Posterior vena cava (tissue), 2 donors: ENCODE measurements at regions not wholly inside any gene's neighbourhood (a gene's known extent, or its start where the extent isn't known, plus 50 kb on each side); places are given as distances from the start of the nearest gene placed in this dataset.
"Not testable (repeated sequence)": the region's sequence is repeated elsewhere in the genome, so short reads cannot be mapped to it uniquely, and the experiment has no call there.

Source experiments
- DNase-seq: peaks from one replicate; pipeline ENCODE4 v3.0.0-alpha.2; 2020; ENCODE audit warnings: low spot score
- intact Hi-C, 2 donors: fragments of 100-400 bp; cut with DNase I; formaldehyde crosslinking; loops; one replicate each; pipeline versions ENCODE4 v1.14.1 to v1.14.2; 2022 to 2023
- donor health status: DM: yes; HTN: yes; CAD: no.
- donor health status: DM: yes; HTN: yes; CAD: no.

GRCh38 chr13:71033026-71033425 lies 834.0 kb downstream of the DACH1 start:
- intact Hi-C loops = no loop called here
- DNase-seq = no peak

DNA sequence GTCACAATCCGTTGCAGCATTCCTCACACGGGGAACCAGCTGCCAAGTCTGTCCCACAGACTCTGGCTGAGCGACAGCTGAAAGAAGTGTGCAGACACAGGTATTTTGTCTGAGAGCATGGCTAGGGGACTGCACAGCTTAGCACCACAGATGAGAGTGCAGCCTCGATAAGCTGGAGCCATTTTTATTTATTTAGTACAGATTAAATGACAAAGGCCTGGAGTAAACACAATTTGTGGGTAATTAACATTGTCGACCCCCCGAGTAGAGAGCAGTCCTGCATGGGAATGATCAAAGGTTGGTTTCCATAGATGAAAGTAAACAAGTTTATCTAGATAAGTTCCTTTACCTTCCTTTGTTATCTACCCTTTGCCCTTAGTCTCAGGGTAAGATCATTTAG lies 836.2 kb downstream of the DACH1 start:
- intact Hi-C loops = no loop called here
- no peak for DNase-seq

DNA sequence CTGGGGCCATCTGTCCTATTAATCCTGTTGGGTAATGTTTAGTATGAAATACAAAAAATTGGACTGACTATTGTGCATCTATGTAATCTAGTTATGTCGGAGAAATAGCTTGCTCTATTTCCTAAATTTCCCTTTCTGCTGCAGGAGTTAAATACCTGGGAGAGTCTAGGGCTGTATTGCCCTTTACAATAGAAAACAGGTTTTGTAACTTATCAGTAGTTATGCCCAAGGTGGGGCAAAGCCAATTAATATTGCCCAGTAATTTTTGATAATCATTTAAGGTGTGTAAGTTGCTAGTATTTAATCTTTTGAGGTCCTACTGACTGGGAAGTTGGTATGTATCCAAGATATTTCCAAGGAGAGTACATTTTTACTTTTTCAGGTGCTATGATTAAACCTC lies 838.1 kb downstream of the DACH1 start:
- intact Hi-C loops = no loop called here
- no peak for DNase-seq

DNA sequence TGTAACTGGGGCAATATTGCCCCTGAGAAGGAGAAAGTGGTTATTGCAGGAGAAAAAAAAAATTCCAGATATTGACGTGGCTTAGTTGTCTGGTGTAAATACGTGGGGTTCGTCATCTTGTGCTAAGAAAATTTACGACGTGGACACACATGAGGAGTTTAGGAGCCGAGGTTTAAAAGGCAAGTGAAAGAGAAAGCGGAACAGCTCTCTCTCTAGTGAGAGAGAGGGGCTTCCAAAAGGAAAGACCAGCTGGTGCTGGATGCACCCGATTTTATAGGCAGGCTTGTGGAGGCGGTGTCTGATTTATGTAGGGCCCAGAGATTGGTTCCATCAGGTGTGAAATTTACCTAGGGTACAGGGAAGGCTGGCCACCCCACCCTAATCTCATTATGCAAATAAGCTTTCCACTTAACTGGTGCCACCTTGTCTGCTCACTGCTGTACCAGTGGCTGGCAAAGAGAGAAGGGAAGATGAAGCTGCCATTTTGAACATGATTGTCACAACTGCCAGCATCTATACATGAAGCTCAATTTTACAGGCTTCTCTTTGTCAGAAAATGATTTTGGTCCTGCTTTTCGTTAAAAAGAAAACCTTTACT lies 845.1 kb downstream of the DACH1 start:
- DNase-seq = no peak
- intact Hi-C loops = no loop called here

DNA sequence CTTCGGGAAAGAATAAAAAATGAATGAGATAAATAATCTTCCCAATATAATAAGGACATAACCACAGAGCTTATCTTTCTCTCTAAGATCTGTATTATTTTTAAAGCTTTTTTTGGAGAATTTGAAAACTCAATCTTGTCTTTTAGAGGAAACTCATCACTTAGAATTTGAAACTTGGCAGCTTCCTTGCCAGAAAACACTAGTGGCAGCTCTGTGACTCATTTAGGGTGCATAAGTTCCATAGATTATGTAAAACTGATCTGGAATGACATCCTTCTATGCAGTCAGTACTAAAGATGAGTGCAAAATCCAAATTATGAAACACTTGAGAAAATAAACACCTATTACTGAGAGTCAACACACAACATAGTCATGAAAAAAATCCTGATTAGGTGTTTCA lies 848.0 kb downstream of the DACH1 start:
- intact Hi-C loops = no loop called here
- DNase-seq = no peak

DNA sequence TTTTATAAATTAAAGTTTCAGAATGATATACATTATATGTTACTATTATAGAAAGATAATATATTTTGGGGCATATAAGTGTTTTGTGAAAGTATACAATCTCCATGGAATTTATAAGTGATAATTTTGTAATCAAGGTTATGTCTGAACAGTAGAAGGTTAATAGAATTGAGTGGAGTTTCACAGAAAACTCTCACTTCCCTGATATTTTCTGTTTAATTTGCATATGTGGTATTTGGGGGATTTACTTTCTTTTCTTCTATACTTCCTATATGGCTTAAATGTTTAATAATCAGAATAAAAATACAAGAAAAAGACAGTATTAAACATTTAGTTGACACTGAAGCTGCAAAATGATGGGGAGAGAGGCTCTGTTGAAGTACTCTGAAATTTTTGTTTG lies 848.5 kb downstream of the DACH1 start:
- intact Hi-C loops = no loop called here
- no peak for DNase-seq

- no peak for DNase-seq
- intact Hi-C loops = no loop called here
These were observed 849.4 kb downstream of the DACH1 start for GRCh38 chr13:71017607-71018006.

DNA sequence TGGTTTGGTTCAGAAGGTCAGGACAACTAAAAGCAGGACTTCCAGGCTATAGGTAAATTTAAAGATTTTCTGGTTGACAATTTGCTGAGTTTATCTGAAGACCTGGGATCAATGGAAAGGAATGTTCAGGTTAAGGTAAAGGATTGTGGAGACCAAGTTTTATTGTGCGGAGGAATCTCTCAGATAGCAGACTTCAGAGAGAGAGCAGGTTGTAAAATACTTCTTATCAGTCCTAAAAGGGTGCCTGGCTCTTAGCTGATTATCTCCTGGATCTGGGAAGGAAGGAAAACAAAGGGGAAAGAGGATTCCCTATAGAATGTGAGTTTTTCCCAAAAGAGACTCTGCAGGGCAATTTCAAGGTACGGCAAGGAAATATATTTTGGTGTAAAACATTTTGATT lies 851.5 kb downstream of the DACH1 start:
- intact Hi-C loops = no loop called here
- DNase-seq = no peak

GRCh38 chr13:71015021-71015420 lies 852.0 kb downstream of the DACH1 start:
- intact Hi-C loops = no loop called here

DNA sequence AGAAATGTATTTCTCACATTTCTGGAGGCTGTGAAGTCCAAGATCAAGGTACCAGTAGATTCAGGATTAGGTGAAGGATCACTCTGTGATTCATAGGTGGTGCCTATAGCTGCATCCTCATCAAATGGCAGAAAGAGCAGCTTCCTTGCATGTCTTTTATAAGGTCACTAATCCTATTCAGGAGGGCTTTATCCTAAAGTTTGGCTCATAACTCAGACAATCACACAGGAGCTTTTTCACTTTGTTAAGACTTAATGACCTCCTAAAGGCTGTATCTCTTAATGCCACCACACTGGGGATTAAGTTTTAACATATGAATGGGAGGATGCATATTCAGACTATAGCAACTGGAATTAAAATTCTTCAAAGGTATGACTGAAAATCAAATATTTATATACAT lies 861.1 kb downstream of the DACH1 start:
- intact Hi-C loops = no loop called here
- DNase-seq = no peak

More at GRCh38 chr13:71015021-71015420, 852.0 kb downstream of the DACH1 start:
- no peak for DNase-seq

- DNase-seq = no peak
- intact Hi-C loops = no loop called here
These were observed 871.7 kb downstream of the DACH1 start for GRCh38 chr13:70995338-70995737.

- intact Hi-C loops = no loop called here
- no peak for DNase-seq
These were observed 872.8 kb downstream of the DACH1 start for GRCh38 chr13:70994191-70994590.

- DNase-seq = no peak
- intact Hi-C loops = no loop called here
These were observed 878.8 kb upstream of the KLHL1 start for GRCh38 chr13:70987043-70987442.

- no peak for DNase-seq
- intact Hi-C loops = no loop called here
These were observed 877.1 kb upstream of the KLHL1 start for GRCh38 chr13:70985371-70985770.

DNA sequence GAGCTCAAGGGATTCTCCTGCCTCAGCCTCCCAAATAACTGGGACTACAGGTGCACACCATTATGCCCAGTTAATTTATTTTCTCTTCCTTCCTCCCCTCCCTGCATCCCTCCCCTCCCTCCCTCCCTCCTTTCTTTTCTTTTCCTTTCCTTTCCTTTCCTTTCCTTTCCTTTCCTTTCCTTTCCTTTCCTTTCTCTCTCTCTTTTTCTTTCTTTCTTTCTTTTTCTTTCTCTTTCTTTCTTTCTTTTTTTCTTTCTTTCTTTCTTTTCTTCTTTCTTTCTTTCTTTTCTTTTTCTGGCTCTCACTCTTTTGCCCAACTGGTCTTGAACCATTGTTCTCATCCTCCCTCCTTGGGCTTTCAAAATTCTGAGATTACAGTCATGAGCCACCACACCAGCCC lies 873.0 kb upstream of the KLHL1 start:
- intact Hi-C loops, DNase-seq: not testable (repeated sequence)

DNA sequence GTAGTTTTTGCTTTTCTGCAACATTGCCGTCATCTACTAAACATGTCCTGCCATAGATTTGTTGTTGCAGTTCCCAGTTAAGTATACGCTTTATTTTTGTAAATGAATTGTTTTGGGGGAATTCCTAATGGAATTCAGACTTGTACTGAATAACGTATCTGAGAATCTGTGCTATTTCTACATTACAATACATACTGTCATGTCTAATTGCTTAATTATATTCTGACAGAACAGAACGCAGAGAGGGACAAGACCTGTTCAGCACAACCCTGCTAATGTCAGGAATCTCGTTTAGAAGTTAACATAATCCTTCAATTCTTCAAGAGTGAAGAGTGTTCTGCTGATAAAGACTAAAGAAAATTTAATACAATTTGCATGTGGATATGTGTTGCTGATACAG lies 861.1 kb upstream of the KLHL1 start:
- intact Hi-C loops = loop anchor here in 1 of 2 donors (5.0 kb wide), 1 partner anchor 1063 kb away; no protein-coding TSS in a partner anchor
- no peak for DNase-seq

GRCh38 chr13:70967564-70967963 lies 859.3 kb upstream of the KLHL1 start:
- peak; percentile 58 for DNase-seq
- intact Hi-C loops = loop anchor here in 1 of 2 donors (5.0 kb wide), 1 partner anchor 1065 kb away; no protein-coding TSS in a partner anchor

GRCh38 chr13:70964874-70965273 lies 856.6 kb upstream of the KLHL1 start:
- intact Hi-C loops = loop anchor here in 1 of 2 donors (5.0 kb wide), 1 partner anchor 1067 kb away; no protein-coding TSS in a partner anchor
- DNase-seq = no peak

DNA sequence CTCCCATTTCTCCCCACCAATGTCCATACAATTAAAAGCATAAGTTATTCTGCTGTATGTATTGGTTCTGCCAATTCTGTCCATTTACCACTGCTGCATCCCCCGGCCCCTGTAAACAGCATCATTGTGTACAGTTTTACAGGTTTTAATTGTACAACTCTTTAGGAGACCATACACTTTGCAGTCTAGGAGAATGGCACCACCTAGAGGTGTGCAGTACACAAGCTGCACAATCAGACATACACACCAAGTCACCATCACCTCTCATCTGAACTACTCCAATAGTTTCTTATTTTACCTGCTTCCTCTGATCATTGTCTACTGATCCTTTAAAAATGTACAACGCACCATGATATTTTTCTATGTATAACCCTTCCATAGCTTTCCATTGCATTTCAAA lies 855.9 kb upstream of the KLHL1 start:
- no peak for DNase-seq
- intact Hi-C loops = no loop called here

DNA sequence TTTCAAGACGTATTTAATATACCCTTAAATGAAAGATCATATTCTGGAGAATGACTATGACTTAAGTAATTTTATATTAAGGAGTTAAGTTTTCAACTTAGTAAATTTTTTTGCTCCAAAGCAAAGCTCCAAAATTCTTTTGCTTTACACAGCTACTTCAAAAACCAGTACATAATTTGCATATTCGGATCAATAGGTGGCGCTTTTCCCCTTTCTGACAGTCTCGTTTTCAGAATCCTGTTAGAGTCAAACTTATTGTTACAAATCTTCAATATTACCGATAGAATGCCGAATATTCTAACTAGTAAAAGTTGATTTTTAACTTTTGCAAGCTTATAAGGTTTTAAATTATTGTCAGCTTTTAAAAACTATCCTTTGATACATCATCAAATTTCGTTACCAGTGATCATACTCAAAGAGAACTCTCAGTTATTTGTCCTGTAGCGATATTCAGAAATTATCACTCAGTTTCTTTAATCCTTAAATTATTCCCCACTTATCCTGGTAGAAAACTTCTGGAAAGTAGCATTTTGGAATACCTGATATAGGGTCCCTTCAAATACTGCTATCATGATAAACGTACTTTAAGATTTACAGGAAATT lies 852.7 kb upstream of the KLHL1 start:
- intact Hi-C loops = no loop called here

DNA sequence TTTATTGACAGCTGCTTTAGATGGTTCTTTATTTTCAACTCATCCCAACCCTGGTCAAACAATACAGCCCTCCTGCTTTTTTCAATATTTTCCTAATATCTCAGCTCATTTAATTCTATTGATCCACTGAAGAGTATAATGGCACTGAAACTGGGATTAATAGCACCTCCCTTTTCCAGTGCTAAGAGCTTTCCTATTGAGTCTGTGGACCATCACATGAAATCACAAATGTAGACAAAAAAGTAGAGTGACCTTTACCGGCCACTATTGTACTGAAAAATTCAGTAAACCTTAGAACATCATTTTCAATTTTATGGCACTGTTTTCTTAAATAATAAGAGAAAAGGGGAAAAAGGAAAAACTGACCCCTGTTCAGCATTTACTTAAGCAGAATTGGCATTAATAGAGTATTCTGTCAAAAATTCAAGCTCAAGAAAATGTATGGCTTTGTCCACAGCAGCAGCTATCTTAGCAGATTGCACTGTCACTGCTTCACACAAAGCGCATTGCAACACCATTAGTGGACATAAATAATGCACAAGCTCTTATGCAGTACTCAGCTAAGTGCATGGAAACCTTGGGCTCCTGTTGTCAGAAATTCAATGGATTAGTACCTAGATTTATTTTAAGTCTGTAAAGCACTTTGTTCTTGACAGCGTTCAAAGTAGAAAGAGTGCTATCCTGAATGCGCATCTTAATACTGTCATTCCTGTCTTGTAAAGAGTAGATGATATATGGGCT lies 851.0 kb upstream of the KLHL1 start:
- intact Hi-C loops = no loop called here
- DNase-seq = no peak

More for the DNA sequence above, 852.7 kb upstream of the KLHL1 start:
- DNase-seq = no peak
